ENCODE measurements at regions not wholly inside any gene's neighbourhood (a gene's known extent, or its start where the extent isn't known, plus 50 kb on each side); places are given as distances from the start of the nearest gene placed in this dataset.

GRCh38 chr6:102333736-102334135, 940.2 kb downstream of the GRIK2 start:
- H3K4me1 ChIP-seq (ENCODE audit: low read depth) = no peaks in the 10 kb centered on the region
- no peaks in the 10 kb centered on the region for H3K36me3 ChIP-seq
- DNase-seq (ENCODE audit: low read depth in 1 of 2, low spot score in 1 of 2) = no peak
- no peaks in the 10 kb centered on the region for H3K9me3 ChIP-seq (ENCODE audit: low read depth)
- H3K27ac ChIP-seq = no peak overlapping the region
- H3K27me3 ChIP-seq = no peaks in the 10 kb centered on the region
- no peak for TF ChIP-seq CTCF (IDR thresholded peaks at IDR 0.05; ENCODE audit: low read depth, low read length)
- H3K4me3 ChIP-seq = no peak overlapping the region

- no peak for TF ChIP-seq CTCF (IDR thresholded peaks at IDR 0.05; ENCODE audit: low read depth, low read length)
- DNase-seq (ENCODE audit: low read depth in 1 of 2, low spot score in 1 of 2) = no peak
- Histone ChIP-seq H3K9me3 (ENCODE audit: low read depth) (no peaks in the 10 kb centered on the region), H3K36me3 (no peaks in the 10 kb centered on the region), H3K27ac (no peak overlapping the region), H3K4me3 (no peak overlapping the region), H3K27me3 (no peaks in the 10 kb centered on the region), H3K4me1 (ENCODE audit: low read depth) (no peaks in the 10 kb centered on the region)
These were observed 934.3 kb downstream of the GRIK2 start for GRCh38 chr6:102327697-102328225.

GRCh38 chr6:102313699-102314098, 920.2 kb downstream of the GRIK2 start:
- no peak for TF ChIP-seq CTCF (IDR thresholded peaks at IDR 0.05; ENCODE audit: low read depth, low read length)
- Histone ChIP-seq H3K9me3 (ENCODE audit: low read depth) (no peaks in the 10 kb centered on the region), H3K4me1 (ENCODE audit: low read depth) (no peaks in the 10 kb centered on the region), H3K36me3 (no peaks in the 10 kb centered on the region), H3K4me3 (no peak overlapping the region), H3K27me3 (no peaks in the 10 kb centered on the region), H3K27ac (no peak overlapping the region)
- no peak for DNase-seq (ENCODE audit: low read depth in 1 of 2, low spot score in 1 of 2)

- H3K4me3 ChIP-seq = no peak overlapping the region
- DNase-seq (ENCODE audit: low read depth in 1 of 2, low spot score in 1 of 2) = no peak
- no peak overlapping the region for H3K27ac ChIP-seq
- no peaks in the 10 kb centered on the region for H3K9me3 ChIP-seq (ENCODE audit: low read depth)
- H3K27me3 ChIP-seq = no peaks in the 10 kb centered on the region
- H3K36me3 ChIP-seq = no peaks in the 10 kb centered on the region
- H3K4me1 ChIP-seq (ENCODE audit: low read depth) = no peaks in the 10 kb centered on the region
- no peak for TF ChIP-seq CTCF (IDR thresholded peaks at IDR 0.05; ENCODE audit: low read depth, low read length)
These were observed 916.2 kb downstream of the GRIK2 start for GRCh38 chr6:102309700-102310099.

- Histone ChIP-seq H3K36me3 (no peaks in the 10 kb centered on the region), H3K27me3 (no peaks in the 10 kb centered on the region), H3K4me3 (no peak overlapping the region), H3K4me1 (ENCODE audit: low read depth) (no peaks in the 10 kb centered on the region), H3K9me3 (ENCODE audit: low read depth) (no peaks in the 10 kb centered on the region), H3K27ac (no peak overlapping the region)
- no peak for DNase-seq (ENCODE audit: low read depth in 1 of 2, low spot score in 1 of 2)
- TF ChIP-seq CTCF (IDR thresholded peaks at IDR 0.05; ENCODE audit: low read depth, low read length) = no peak
These were observed 906.8 kb downstream of the GRIK2 start for GRCh38 chr6:102300350-102300749.

GRCh38 chr6:102298051-102298450, 904.5 kb downstream of the GRIK2 start:
- no peak for TF ChIP-seq CTCF (IDR thresholded peaks at IDR 0.05; ENCODE audit: low read depth, low read length)
- Histone ChIP-seq H3K4me1 (ENCODE audit: low read depth) (no peaks in the 10 kb centered on the region), H3K36me3 (no peaks in the 10 kb centered on the region), H3K27me3 (no peaks in the 10 kb centered on the region), H3K4me3 (no peak overlapping the region), H3K27ac (no peak overlapping the region), H3K9me3 (ENCODE audit: low read depth) (no peaks in the 10 kb centered on the region)
- no peak for DNase-seq (ENCODE audit: low read depth in 1 of 2, low spot score in 1 of 2)
